SU-DHL-6 (cell line): ENCODE measurements at regions not wholly inside any gene's neighbourhood (a gene's known extent, or its start where the extent isn't known, plus 50 kb on each side); places are given as distances from the start of the nearest gene placed in this dataset.
"Not testable (repeated sequence)": the region's sequence is repeated elsewhere in the genome, so short reads cannot be mapped to it uniquely, and the experiment has no call there.

ENCODE experiments used
- H2AFZ ChIP-seq: fragments of 200-600 bp; sonication (generic); 2 replicates; pipeline ENCODE4 v1.6.1; 2014; ENCODE audit warnings: low read depth, mild to moderate bottlenecking, moderate library complexity, mixed read lengths, antibody characterized with exemption, low read length; ENCODE audit not compliant: severe bottlenecking
- H3F3A ChIP-seq: fragments of 200-600 bp; shearing (Covaris generic); 2 replicates; pipeline ENCODE4 v1.6.0; 2016; ENCODE audit warnings: antibody characterized with exemption, mild to moderate bottlenecking; ENCODE audit not compliant: insufficient read depth
- H3K27ac ChIP-seq: fragments of 200-600 bp; sonication (generic); 2 replicates; pipeline ENCODE4 v1.5.1; 2016; ENCODE audit warnings: low read depth, mild to moderate bottlenecking, low read length, moderate library complexity, mixed read lengths
- H3K27me3 ChIP-seq: fragments of 200-600 bp; sonication (generic), shearing (Covaris generic); 2 replicates; pipeline ENCODE4 v1.6.0; 2014; ENCODE audit warnings: mild to moderate bottlenecking, low read length
- H3K36me3 ChIP-seq: fragments of 200-600 bp; sonication (generic); 2 replicates; pipeline ENCODE4 v1.6.1; 2014; ENCODE audit warnings: mild to moderate bottlenecking, low read length, mixed read lengths
- H3K4me2 ChIP-seq: fragments of 300-600, 200-600 bp; shearing (Covaris generic), sonication (generic); 2 replicates; pipeline ENCODE4 v1.6.0; 2014; ENCODE audit warnings: low read length, low read depth, mild to moderate bottlenecking; ENCODE audit not compliant: poor library complexity, severe bottlenecking
- H3K4me3 ChIP-seq: fragments of 200-600 bp; sonication (generic); 2 replicates; pipeline ENCODE4 v1.5.1; 2014; ENCODE audit warnings: antibody characterized with exemption, low read length, mild to moderate bottlenecking, mixed read lengths; ENCODE audit not compliant: insufficient read depth, poor library complexity, severe bottlenecking
- H3K79me2 ChIP-seq: fragments of 200-600 bp; sonication (generic); 2 replicates; pipeline ENCODE4 v1.6.1; 2014; ENCODE audit warnings: mild to moderate bottlenecking, low read length, moderate library complexity; ENCODE audit not compliant: insufficient read depth
- H3K9ac ChIP-seq: fragments of 200-600 bp; sonication (generic); 2 replicates; pipeline ENCODE4 v1.7.0; 2014; ENCODE audit warnings: mild to moderate bottlenecking, low read length
- H3K9me2 ChIP-seq: fragments of 200-600 bp; sonication (generic); replicated peaks from 2 replicates; pipeline ENCODE4 v1.6.1; 2014; ENCODE audit warnings: low read length; ENCODE audit not compliant: insufficient read depth
- H3K9me3 ChIP-seq: fragments of 200-600 bp; sonication (generic); 2 replicates; pipeline ENCODE4 v1.6.1; 2014; ENCODE audit warnings: low read length, mixed read lengths; ENCODE audit not compliant: insufficient read depth
- H4K20me1 ChIP-seq: fragments of 200-600 bp; sonication (generic); 2 replicates; pipeline ENCODE4 v1.6.1; 2014; ENCODE audit warnings: low read depth, mild to moderate bottlenecking, antibody characterized with exemption, low read length, moderate library complexity, mixed read lengths
- CTCF ChIP-seq: fragments of 200-600 bp; sonication (generic); IDR thresholded peaks from one replicate; pipeline ENCODE4 v1.5.1; 2017; ENCODE audit warnings: antibody characterized with exemption, mild to moderate bottlenecking, low read length, moderate library complexity; ENCODE audit not compliant: insufficient read depth, poor library complexity, severe bottlenecking
- EZH2phosphoT487 ChIP-seq: fragments of 200-600 bp; sonication (generic), shearing (Covaris generic); conservative IDR thresholded peaks from 2 replicates; pipeline ENCODE4 v1.6.1; 2018; ENCODE audit warnings: mild to moderate bottlenecking, antibody characterized with exemption, low read length, moderate library complexity, mixed read lengths

DNA sequence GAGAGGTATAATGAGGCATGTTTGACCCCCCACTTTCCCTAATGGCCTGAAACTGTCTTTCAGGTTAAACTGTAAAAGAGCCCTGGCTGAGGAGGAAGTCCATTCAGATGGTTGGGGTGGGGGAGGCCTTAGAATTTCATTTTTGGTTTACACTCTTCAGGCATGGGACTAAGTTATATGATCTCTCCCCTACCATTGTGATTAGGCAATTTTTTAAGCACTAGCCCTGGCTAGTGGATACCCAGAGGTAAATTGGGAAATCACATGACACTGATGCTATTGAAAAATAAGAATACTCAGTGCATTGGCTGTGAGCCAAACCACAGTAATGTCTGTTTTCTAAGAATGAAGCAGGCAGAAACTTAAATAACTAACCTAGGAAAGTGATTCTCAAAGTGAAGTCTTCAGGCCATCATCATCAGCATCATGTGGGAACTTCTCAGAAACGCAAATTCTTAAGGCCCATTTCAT lies 149.7 kb downstream of the RRAGB start:
- H3K27ac ChIP-seq = no peak overlapping the region
- TF ChIP-seq CTCF (no peak), EZH2phosphoT487 (no peak)
- no peak overlapping the region for H2AFZ ChIP-seq
- H3K36me3 ChIP-seq = no peaks in the 10 kb centered on the region
- H3K9ac ChIP-seq = no peak overlapping the region
- no peak overlapping the region for H3K4me2 ChIP-seq
- H3F3A ChIP-seq = no peaks in the 10 kb centered on the region
- no peaks in the 10 kb centered on the region for H3K9me2 ChIP-seq
- H4K20me1 ChIP-seq = no peaks in the 10 kb centered on the region
- no peaks in the 10 kb centered on the region for H3K9me3 ChIP-seq
- no peak overlapping the region for H3K4me3 ChIP-seq
- H3K79me2 ChIP-seq = no peaks in the 10 kb centered on the region
- H3K27me3 ChIP-seq = no peaks in the 10 kb centered on the region

GRCh38 chrX:55867708-55868107 lies 150.2 kb downstream of the RRAGB start:
- H3K9me2 ChIP-seq = no peaks in the 10 kb centered on the region
- no peaks in the 10 kb centered on the region for H3K27me3 ChIP-seq
- no peaks in the 10 kb centered on the region for H3K9me3 ChIP-seq
- no peaks in the 10 kb centered on the region for H3F3A ChIP-seq
- no peaks in the 10 kb centered on the region for H3K79me2 ChIP-seq
- no peak overlapping the region for H3K27ac ChIP-seq
- H3K4me2 ChIP-seq = no peak overlapping the region
- no peak overlapping the region for H3K4me3 ChIP-seq
- H2AFZ ChIP-seq = no peak overlapping the region
- TF ChIP-seq CTCF (no peak), EZH2phosphoT487 (no peak)
- H3K9ac ChIP-seq = no peak overlapping the region
- no peaks in the 10 kb centered on the region for H3K36me3 ChIP-seq
- no peaks in the 10 kb centered on the region for H4K20me1 ChIP-seq

DNA sequence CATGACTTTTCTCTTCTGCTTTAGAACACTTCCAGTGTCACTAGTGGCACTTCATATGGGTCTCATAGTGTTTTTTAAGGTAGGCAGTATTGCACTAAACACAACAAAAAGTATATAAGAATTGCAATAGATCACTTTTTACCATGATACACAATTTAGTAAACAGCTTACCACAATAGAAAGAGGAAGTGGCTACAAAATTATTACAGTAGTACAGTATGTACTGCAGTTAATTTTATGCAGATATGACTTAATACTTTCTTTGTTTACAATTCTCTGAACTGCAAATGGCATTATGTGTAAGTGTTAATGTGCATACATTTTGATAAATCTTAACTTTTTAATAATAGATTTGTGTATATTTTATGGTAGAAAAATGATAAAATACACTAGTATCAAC lies 157.3 kb downstream of the RRAGB start:
- no peaks in the 10 kb centered on the region for H4K20me1 ChIP-seq
- H2AFZ ChIP-seq = no peak overlapping the region
- no peaks in the 10 kb centered on the region for H3F3A ChIP-seq
- no peak overlapping the region for H3K9ac ChIP-seq
- no peak overlapping the region for H3K4me2 ChIP-seq
- no peak for TF ChIP-seq EZH2phosphoT487
- TF ChIP-seq CTCF = no peak
- H3K79me2 ChIP-seq = no peaks in the 10 kb centered on the region
- H3K36me3 ChIP-seq = no peaks in the 10 kb centered on the region
- H3K9me3 ChIP-seq = no peaks in the 10 kb centered on the region
- H3K27ac ChIP-seq = no peak overlapping the region
- H3K9me2 ChIP-seq = no peaks in the 10 kb centered on the region
- no peaks in the 10 kb centered on the region for H3K27me3 ChIP-seq
- no peak overlapping the region for H3K4me3 ChIP-seq

DNA sequence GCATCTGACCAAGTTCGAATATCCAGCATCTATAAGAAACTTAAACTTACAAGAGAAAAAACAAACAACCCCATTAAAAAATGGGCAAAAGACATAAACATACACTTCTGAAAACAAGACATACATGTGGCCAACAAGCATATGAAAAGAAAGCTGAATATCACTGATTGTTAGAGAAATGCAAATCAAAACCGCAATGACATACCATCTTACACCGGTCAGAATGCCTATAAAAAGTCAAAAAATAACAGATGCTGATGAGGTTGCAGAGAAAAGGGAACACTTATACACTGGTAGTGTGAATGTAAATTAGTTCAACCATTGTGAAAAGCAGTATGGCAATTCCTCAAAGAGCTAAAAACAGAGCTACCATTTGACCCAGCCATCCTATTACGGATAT lies 166.0 kb downstream of the RRAGB start:
- H3K9me3 ChIP-seq, H3F3A ChIP-seq: not testable (repeated sequence)

More for the DNA sequence above, 166.0 kb downstream of the RRAGB start:
- not testable (repeated sequence) for H3K9me2 ChIP-seq, H3K36me3 ChIP-seq, H3K27ac ChIP-seq, H3K27me3 ChIP-seq, H3K9ac ChIP-seq, H3K4me2 ChIP-seq, H4K20me1 ChIP-seq, H2AFZ ChIP-seq, H3K4me3 ChIP-seq, H3K79me2 ChIP-seq
